ENCODE measurements at regions not wholly inside any gene's neighbourhood (a gene's known extent, or its start where the extent isn't known, plus 50 kb on each side); places are given as distances from the start of the nearest gene placed in this dataset.

DNA sequence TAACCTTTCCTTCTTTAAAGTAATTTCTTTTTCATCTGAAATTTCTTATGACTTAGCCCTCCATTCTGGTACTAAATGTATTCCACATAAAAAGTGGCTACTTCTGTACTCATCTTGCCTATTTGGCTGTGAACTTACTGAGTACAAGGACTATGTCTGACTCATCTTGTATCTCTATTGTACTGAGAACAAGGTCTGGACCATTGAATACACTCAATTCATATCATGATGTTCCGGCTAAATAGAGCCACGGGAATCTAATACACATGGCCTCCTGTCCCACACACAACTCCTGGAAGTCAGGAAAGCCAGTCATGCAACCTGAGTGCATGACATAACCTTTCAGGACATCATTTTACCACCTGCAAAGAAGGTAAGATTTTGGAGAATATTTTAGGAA is 203.9 kb downstream of the PLK2 start:
- ChIA-PET POLR2A (no interaction called here), CTCF (no interaction called here)
- no peak for DNase-seq (ENCODE audit: low read depth, low spot score)
- no peak overlapping the region for H3K4me3 ChIP-seq (ENCODE audit: low read depth, low read length)
- TF ChIP-seq, protein P1, sequence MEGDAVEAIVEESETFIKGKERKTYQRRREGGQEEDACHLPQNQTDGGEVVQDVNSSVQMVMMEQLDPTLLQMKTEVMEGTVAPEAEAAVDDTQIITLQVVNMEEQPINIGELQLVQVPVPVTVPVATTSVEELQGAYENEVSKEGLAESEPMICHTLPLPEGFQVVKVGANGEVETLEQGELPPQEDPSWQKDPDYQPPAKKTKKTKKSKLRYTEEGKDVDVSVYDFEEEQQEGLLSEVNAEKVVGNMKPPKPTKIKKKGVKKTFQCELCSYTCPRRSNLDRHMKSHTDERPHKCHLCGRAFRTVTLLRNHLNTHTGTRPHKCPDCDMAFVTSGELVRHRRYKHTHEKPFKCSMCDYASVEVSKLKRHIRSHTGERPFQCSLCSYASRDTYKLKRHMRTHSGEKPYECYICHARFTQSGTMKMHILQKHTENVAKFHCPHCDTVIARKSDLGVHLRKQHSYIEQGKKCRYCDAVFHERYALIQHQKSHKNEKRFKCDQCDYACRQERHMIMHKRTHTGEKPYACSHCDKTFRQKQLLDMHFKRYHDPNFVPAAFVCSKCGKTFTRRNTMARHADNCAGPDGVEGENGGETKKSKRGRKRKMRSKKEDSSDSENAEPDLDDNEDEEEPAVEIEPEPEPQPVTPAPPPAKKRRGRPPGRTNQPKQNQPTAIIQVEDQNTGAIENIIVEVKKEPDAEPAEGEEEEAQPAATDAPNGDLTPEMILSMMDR (IDR thresholded peaks at IDR 0.05; ENCODE audit: insufficient read depth, low read length, missing control alignments), result no peak

DNA sequence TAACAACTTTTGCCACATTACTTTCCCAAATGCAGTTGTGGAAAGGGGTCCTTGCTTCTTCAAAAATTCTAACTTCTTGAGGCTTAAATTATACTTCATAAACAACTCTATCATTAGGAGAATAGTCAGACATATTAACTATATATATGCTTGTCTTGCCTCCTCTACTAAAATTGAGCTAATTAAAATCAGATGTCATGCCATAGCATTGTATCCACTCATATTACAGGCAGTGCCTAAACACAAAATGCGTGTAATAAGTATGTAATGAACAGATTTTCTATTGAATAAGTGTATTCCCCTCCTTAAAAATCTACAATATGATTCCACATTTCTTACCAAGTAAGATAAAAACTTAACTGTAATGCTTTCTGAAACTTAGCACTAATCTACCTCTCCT is 204.5 kb downstream of the PLK2 start:
- TF ChIP-seq, protein P1 (IDR thresholded peaks at IDR 0.05; ENCODE audit: insufficient read depth, low read length, missing control alignments), result no peak
- POLR2A ChIA-PET, result no interaction called here
- DNase-seq (ENCODE audit: low read depth, low spot score), result no peak
- no peak overlapping the region for H3K4me3 ChIP-seq (ENCODE audit: low read depth, low read length)
- CTCF ChIA-PET, result no interaction called here

DNA sequence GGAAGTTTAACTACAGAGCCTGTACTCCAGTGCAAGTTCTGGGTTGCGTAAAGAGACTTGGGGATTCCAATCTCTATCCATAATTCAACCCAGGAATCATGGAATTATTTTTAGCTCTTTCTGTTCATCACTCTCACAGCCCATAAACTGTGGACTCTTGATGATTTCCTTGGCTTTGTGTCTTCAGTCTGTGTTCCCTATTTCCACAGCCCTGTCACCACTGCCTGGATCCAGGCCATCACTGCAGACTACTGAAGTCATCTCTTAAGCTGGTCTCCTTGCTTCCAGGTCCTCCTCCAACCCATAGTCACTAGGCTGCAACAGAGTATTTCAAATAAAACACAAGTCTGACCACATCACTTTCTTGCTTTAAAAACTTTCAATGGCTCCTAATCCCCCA is 211.7 kb downstream of the PLK2 start:
- no peak for DNase-seq (ENCODE audit: low read depth, low spot score)
- POLR2A ChIA-PET, result interaction anchor here (0.6 kb wide), 1 partner anchor 17 kb away, joined by 3 read pairs; no protein-coding TSS in a partner anchor
- no peak overlapping the region for H3K4me3 ChIP-seq (ENCODE audit: low read depth, low read length)
- CTCF ChIA-PET, result no interaction called here
- TF ChIP-seq, protein P1 (IDR thresholded peaks at IDR 0.05; ENCODE audit: insufficient read depth, low read length, missing control alignments), result no peak

DNA sequence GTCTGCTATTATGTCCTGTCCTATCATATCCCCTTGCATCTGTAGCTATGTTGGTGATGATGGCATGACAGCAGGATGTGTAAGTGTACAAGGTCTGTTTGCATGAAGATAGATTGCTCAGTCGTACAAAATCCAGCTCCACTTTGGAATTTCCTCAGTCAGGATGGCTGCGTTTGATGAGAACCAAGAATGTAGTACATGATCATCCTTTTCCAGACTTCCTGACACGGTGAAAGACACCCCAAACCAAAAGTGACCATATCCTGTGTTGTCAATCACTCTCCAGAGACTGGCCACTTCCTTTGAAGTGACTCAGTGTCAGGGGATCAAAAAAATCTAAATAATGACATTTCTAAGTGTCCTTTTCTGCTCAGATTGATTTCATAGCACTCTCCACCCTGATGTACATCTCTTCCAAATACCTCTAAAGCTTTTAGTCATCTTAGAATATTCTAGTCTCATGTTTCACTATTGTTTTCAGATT is 213.4 kb downstream of the PLK2 start:
- POLR2A ChIA-PET, result interaction anchor here (0.6 kb wide), 1 partner anchor 35 kb away, joined by 3 read pairs; no protein-coding TSS in a partner anchor
- H3K4me3 ChIP-seq (ENCODE audit: low read depth, low read length), result no peak overlapping the region
- no peak for DNase-seq (ENCODE audit: low read depth, low spot score)
- CTCF ChIA-PET, result no interaction called here
- TF ChIP-seq, protein P1 (IDR thresholded peaks at IDR 0.05; ENCODE audit: insufficient read depth, low read length, missing control alignments), result no peak

DNA sequence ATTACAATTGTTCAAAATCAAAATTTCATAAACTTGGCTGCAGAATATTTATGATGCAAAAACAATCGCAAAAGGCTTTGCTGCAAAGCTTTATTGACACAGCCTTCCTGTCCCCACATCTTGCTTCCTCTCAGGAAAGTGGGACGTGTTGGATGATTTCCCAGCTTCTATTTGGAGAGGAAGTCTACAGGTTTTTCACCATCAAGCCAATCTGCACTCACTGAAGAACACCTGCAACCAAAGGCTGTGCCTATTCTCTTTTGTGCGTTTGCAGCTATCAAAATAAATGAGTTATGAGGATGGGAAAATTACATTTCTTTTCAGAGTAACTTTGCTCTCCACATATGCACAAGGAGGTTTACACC is 214.4 kb downstream of the PLK2 start:
- DNase-seq (ENCODE audit: low read depth, low spot score), result no peak
- H3K4me3 ChIP-seq (ENCODE audit: low read depth, low read length), result no peak overlapping the region
- ChIA-PET POLR2A (no interaction called here), CTCF (interaction anchor here (0.9 to 1.1 kb wide), 2 partner anchors 8 to 947 kb away, joined by 3 read pairs; no protein-coding TSS in a partner anchor)
- TF ChIP-seq, protein P1 (IDR thresholded peaks at IDR 0.05; ENCODE audit: insufficient read depth, low read length, missing control alignments), result no peak

DNA sequence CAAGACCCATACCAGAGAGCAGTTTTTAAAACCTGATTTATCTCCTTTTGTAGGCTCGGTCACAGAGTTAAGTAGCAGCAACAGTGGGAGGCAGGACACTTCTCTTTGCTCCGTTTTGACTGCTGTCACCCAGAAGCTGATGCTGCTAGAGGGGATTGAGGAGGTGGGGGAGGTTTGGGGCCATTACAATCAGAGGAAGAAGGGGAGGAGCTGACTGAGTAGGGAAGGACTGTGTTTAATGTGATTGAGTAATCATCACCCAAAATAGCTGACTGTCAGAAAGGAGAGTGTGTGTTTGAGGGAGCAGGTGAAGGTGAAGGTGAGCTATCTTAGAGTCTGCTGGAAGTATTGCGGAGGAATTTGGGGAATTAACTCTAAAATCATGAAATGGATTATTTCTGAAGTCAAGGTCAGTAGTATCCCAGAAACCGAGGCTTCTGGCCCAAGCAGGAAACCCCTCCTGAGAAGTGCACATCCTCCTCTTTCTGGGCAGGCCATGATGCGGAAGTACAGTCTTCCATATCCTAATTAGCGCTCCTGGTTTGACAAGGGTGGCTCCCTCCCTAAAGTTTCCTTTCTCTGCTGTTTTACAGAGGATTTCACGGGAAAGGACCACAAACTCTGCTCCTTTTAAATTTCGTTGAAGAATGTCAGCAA is 214.9 kb downstream of the PLK2 start:
- CTCF ChIA-PET, result interaction anchor here (0.9 to 1.1 kb wide), 2 partner anchors 9 to 947 kb away, joined by 3 read pairs; no protein-coding TSS in a partner anchor
- TF ChIP-seq, protein P1 (IDR thresholded peaks at IDR 0.05; ENCODE audit: insufficient read depth, low read length, missing control alignments), result no peak
- H3K4me3 ChIP-seq (ENCODE audit: low read depth, low read length), result no peak overlapping the region
- DNase-seq (ENCODE audit: low read depth, low spot score), result no peak
- POLR2A ChIA-PET, result no interaction called here

Data from AG04449 (cell line).